Mesendoderm (in vitro differentiated cells): ENCODE measurements at regions not wholly inside any gene's neighbourhood (a gene's known extent, or its start where the extent isn't known, plus 50 kb on each side); places are given as distances from the start of the nearest gene placed in this dataset.
A peak's percentile ranks its signal among the peaks of the same experiment; 100 is the strongest.

ENCODE experiments used
- DNase-seq: peaks from one replicate; pipeline ENCODE4 v3.0.0; 2013
- H2AK5ac ChIP-seq: 2 replicates; pipeline ENCODE4 v1.6.1; 2013; ENCODE audit warnings: low read length, inconsistent platforms
- H2BK120ac ChIP-seq: 2 replicates; pipeline ENCODE4 v1.6.1; 2013; ENCODE audit warnings: low read depth, mild to moderate bottlenecking, low read length, moderate library complexity, mixed read lengths
- H2BK15ac ChIP-seq: replicated peaks from 2 replicates; pipeline ENCODE4 v1.6.1; 2013; ENCODE audit warnings: low read depth, mild to moderate bottlenecking, moderate library complexity
- H2BK5ac ChIP-seq: 2 replicates; pipeline ENCODE4 v1.6.1; 2013; ENCODE audit warnings: low read length, inconsistent platforms
- H3K18ac ChIP-seq: 2 replicates; pipeline ENCODE4 v1.6.1; 2013; ENCODE audit warnings: mild to moderate bottlenecking, low read length, mixed read lengths
- H3K23ac ChIP-seq: one replicate; pipeline ENCODE4 v1.6.1; 2013; ENCODE audit warnings: low read length
- H3K27ac ChIP-seq: 2 replicates; pipeline ENCODE4 v1.5.1; 2013; ENCODE audit warnings: low read depth, mild to moderate bottlenecking, inconsistent platforms, low read length, moderate library complexity
- H3K27me3 ChIP-seq: 2 replicates; pipeline ENCODE4 v1.6.1; 2013; ENCODE audit warnings: low read length, control low read depth, mild to moderate bottlenecking, inconsistent platforms; ENCODE audit not compliant: insufficient read depth, poor library complexity
- H3K36me3 ChIP-seq: 2 replicates; pipeline ENCODE4 v1.6.1; 2013; ENCODE audit warnings: low read length, inconsistent platforms; ENCODE audit not compliant: control insufficient read depth, insufficient read depth
- H3K4ac ChIP-seq: one replicate; pipeline ENCODE4 v1.6.1; 2013; ENCODE audit warnings: low read depth, mild to moderate bottlenecking, low read length, moderate library complexity
- H3K4me1 ChIP-seq: 2 replicates; pipeline ENCODE4 v1.6.1; 2013; ENCODE audit warnings: low read depth, low read length, inconsistent platforms; ENCODE audit not compliant: control insufficient read depth
- H3K4me2 ChIP-seq: 2 replicates; pipeline ENCODE4 v1.6.1; 2013; ENCODE audit warnings: low read length
- H3K4me3 ChIP-seq: 2 replicates; pipeline ENCODE4 v1.5.1; 2013; ENCODE audit warnings: mild to moderate bottlenecking, low read length
- H3K56ac ChIP-seq: one replicate; pipeline ENCODE4 v1.6.1; 2013; ENCODE audit warnings: low read length
- H3K79me1 ChIP-seq: 2 replicates; pipeline ENCODE4 v1.6.1; 2013; ENCODE audit warnings: low read length, inconsistent platforms
- H3K79me2 ChIP-seq: 2 replicates; pipeline ENCODE4 v1.6.1; 2013; ENCODE audit warnings: mild to moderate bottlenecking, low read length; ENCODE audit not compliant: control insufficient read depth, insufficient read depth
- H3K9ac ChIP-seq: 2 replicates; pipeline ENCODE4 v1.6.1; 2013; ENCODE audit warnings: low read length, inconsistent platforms
- H4K5ac ChIP-seq: one replicate; pipeline ENCODE4 v1.6.1; 2013; ENCODE audit warnings: low read length
- H4K8ac ChIP-seq: one replicate; pipeline ENCODE4 v1.6.1; 2013; ENCODE audit warnings: low read depth, mild to moderate bottlenecking, control low read depth, low read length, moderate library complexity
- WGBS: extraction: QIAGEN DNeasy Blood & Tissue Kit; methylation state at CpG from one replicate; pipeline ENCODE4 v1.1.7; 2013; ENCODE audit warnings: low lambda C conversion rate, missing lambda C conversion rate; ENCODE audit not compliant: insufficient coverage; ENCODE audit errors: extremely low coverage; 5-methylcytosine and 5-hydroxymethylcytosine counted together

GRCh38 chr4:123559955-123560871, 163.6 kb downstream of the SPRY1 start:
- Histone ChIP-seq H2BK120ac (no peak overlapping the region), H3K9ac (no peak overlapping the region), H3K36me3 (no peaks in the 10 kb centered on the region), H3K4me2 (no peak overlapping the region), H3K23ac (no peak overlapping the region), H2BK5ac (no peak overlapping the region), H3K79me2 (no peaks in the 10 kb centered on the region), H3K18ac (no peak overlapping the region), H3K4ac (no peak overlapping the region), H4K5ac (no peak overlapping the region), H2BK15ac (no peak overlapping the region), H3K79me1 (no peaks in the 10 kb centered on the region), H3K27ac (no peak overlapping the region), H3K56ac (no peak overlapping the region), H3K27me3 (no peaks in the 10 kb centered on the region), H2AK5ac (no peak overlapping the region), H3K4me3 (no peak overlapping the region), H3K4me1 (no peaks in the 10 kb centered on the region), H4K8ac (no peak overlapping the region)
- DNase-seq = no peak
- WGBS = no CpG with 5 or more reads among the region's 7 CpGs

GRCh38 chr4:123561525-123561924, 164.9 kb downstream of the SPRY1 start:
- no peak overlapping the region for H3K27ac ChIP-seq
- H3K79me1 ChIP-seq = no peaks in the 10 kb centered on the region
- no peak overlapping the region for H3K9ac ChIP-seq
- H3K56ac ChIP-seq = no peak overlapping the region
- no CpG with 5 or more reads among the region's 1 CpG for WGBS
- no peak overlapping the region for H2BK120ac ChIP-seq
- no peak overlapping the region for H3K23ac ChIP-seq
- no peak overlapping the region for H2BK15ac ChIP-seq
- no peak overlapping the region for H2AK5ac ChIP-seq
- no peak overlapping the region for H4K8ac ChIP-seq
- H4K5ac ChIP-seq = no peak overlapping the region
- no peak overlapping the region for H3K4ac ChIP-seq
- no peak overlapping the region for H2BK5ac ChIP-seq
- no peak overlapping the region for H3K18ac ChIP-seq
- no peaks in the 10 kb centered on the region for H3K4me1 ChIP-seq
- no peaks in the 10 kb centered on the region for H3K36me3 ChIP-seq
- no peaks in the 10 kb centered on the region for H3K79me2 ChIP-seq
- DNase-seq = no peak
- no peak overlapping the region for H3K4me3 ChIP-seq
- no peak overlapping the region for H3K4me2 ChIP-seq
- no peaks in the 10 kb centered on the region for H3K27me3 ChIP-seq

DNA sequence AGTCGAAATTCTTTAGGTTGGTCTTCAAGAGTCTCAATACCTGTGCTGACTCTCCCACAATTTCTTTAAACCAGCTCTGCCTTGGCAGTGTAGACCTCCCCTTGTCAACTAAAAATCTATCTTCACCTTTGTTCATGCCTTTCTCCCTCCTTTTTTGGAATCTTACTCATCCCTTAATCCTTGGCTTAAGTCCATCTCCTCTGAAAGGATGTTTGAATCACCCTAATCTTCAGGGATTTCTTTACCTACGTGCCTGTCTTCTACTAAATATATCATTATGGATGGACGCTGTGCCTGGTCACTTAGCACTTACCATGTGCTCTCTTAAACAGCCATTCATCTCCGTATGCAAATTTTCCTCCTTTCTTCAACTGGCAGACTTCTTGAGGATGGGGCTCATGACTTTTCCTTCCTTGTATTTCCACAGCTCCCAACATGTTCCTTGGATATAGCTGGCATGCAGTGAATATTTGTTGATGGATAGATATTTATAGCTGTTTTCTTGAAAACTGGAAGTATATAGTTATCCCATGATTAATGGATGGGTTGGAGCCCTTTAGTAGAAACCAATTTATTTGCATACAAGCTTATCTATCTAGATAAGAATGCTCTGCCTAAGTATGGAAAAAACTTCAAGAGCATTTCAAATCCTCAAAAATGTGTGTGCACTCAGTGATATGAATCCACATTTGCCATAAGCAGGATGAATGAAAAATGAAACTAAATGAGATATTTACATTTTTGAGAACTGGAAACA, 166.6 kb downstream of the SPRY1 start:
- H3K27ac ChIP-seq = no peak overlapping the region
- no peaks in the 10 kb centered on the region for H3K79me2 ChIP-seq
- no peak overlapping the region for H4K8ac ChIP-seq
- no peaks in the 10 kb centered on the region for H3K27me3 ChIP-seq
- no peak overlapping the region for H4K5ac ChIP-seq
- no peak overlapping the region for H3K4me2 ChIP-seq
- no peak overlapping the region for H3K18ac ChIP-seq
- H3K4me1 ChIP-seq = no peaks in the 10 kb centered on the region
- no peak overlapping the region for H2BK5ac ChIP-seq
- no peak for DNase-seq
- no peak overlapping the region for H3K23ac ChIP-seq
- H3K4me3 ChIP-seq = no peak overlapping the region
- no peaks in the 10 kb centered on the region for H3K36me3 ChIP-seq
- no peak overlapping the region for H3K56ac ChIP-seq
- no peak overlapping the region for H2AK5ac ChIP-seq
- no peak overlapping the region for H2BK15ac ChIP-seq
- WGBS = no CpG with 5 or more reads among the region's 4 CpGs
- H3K4ac ChIP-seq = no peak overlapping the region
- no peak overlapping the region for H2BK120ac ChIP-seq
- H3K9ac ChIP-seq = no peak overlapping the region
- H3K79me1 ChIP-seq = no peaks in the 10 kb centered on the region

DNA sequence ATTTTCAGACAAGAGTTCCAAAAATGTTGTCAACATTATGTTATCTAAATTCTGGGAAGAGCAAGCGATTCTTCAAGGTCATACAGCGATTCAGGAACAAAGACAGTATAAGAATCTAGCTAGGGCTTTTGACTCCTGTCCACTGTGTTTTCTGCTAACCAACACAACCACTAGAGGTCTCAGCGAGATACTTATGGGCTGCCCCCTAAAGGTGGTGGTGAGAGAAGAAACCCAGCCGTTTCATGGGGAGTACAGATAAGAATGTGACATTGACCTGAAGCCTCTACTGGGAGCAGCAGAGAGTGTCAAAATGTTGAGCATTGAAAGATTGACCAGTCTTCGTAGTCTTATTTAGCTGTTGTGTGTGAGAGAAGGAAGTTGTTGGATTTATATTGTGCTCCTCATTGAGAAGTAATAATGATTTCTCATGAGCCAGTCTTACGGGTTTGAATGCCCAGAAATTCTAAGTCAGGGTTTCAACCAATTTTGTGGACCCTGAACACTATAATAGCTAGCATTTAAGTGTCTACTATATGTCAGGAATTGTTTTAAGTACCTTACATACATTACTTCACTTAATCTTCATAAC, 168.3 kb downstream of the SPRY1 start:
- no peak overlapping the region for H2AK5ac ChIP-seq
- no peak overlapping the region for H3K4ac ChIP-seq
- H4K5ac ChIP-seq = no peak overlapping the region
- H3K36me3 ChIP-seq = no peaks in the 10 kb centered on the region
- no peak overlapping the region for H2BK5ac ChIP-seq
- H3K56ac ChIP-seq = no peak overlapping the region
- H3K27me3 ChIP-seq = no peaks in the 10 kb centered on the region
- H3K18ac ChIP-seq = no peak overlapping the region
- no peak overlapping the region for H2BK120ac ChIP-seq
- H3K9ac ChIP-seq = no peak overlapping the region
- no peak overlapping the region for H3K27ac ChIP-seq
- H3K23ac ChIP-seq = no peak overlapping the region
- no peak overlapping the region for H3K4me3 ChIP-seq
- H3K4me1 ChIP-seq = no peaks in the 10 kb centered on the region
- H2BK15ac ChIP-seq = no peak overlapping the region
- H3K79me2 ChIP-seq = no peaks in the 10 kb centered on the region
- H3K4me2 ChIP-seq = no peak overlapping the region
- H3K79me1 ChIP-seq = no peaks in the 10 kb centered on the region
- peak; percentile 96 for DNase-seq
- no CpG with 5 or more reads among the region's 6 CpGs for WGBS
- H4K8ac ChIP-seq = no peak overlapping the region

GRCh38 chr4:123568936-123569335, 172.3 kb downstream of the SPRY1 start:
- Histone ChIP-seq H3K56ac (no peak overlapping the region), H2BK120ac (no peak overlapping the region)

More at GRCh38 chr4:123568936-123569335, 172.3 kb downstream of the SPRY1 start:
- Histone ChIP-seq H3K36me3 (no peaks in the 10 kb centered on the region), H3K4me1 (no peaks in the 10 kb centered on the region), H3K4me2 (no peak overlapping the region), H3K23ac (no peak overlapping the region), H3K79me2 (no peaks in the 10 kb centered on the region), H4K5ac (no peak overlapping the region), H3K18ac (no peak overlapping the region), H3K4ac (no peak overlapping the region), H3K27ac (no peak overlapping the region), H4K8ac (no peak overlapping the region), H3K27me3 (no peaks in the 10 kb centered on the region), H2AK5ac (no peak overlapping the region), H3K9ac (no peak overlapping the region), H2BK15ac (no peak overlapping the region), H3K4me3 (no peak overlapping the region), H3K79me1 (no peaks in the 10 kb centered on the region), H2BK5ac (no peak overlapping the region)
- no peak for DNase-seq
- WGBS = no CpG with 5 or more reads among the region's 2 CpGs
